ENCODE measurements at regions not wholly inside any gene's neighbourhood (a gene's known extent, or its start where the extent isn't known, plus 50 kb on each side); places are given as distances from the start of the nearest gene placed in this dataset.

GRCh38 chr9:118618849-118619248 lies 750.4 kb downstream of the BRINP1 start (continued):
- TF ChIP-seq, protein P1, sequence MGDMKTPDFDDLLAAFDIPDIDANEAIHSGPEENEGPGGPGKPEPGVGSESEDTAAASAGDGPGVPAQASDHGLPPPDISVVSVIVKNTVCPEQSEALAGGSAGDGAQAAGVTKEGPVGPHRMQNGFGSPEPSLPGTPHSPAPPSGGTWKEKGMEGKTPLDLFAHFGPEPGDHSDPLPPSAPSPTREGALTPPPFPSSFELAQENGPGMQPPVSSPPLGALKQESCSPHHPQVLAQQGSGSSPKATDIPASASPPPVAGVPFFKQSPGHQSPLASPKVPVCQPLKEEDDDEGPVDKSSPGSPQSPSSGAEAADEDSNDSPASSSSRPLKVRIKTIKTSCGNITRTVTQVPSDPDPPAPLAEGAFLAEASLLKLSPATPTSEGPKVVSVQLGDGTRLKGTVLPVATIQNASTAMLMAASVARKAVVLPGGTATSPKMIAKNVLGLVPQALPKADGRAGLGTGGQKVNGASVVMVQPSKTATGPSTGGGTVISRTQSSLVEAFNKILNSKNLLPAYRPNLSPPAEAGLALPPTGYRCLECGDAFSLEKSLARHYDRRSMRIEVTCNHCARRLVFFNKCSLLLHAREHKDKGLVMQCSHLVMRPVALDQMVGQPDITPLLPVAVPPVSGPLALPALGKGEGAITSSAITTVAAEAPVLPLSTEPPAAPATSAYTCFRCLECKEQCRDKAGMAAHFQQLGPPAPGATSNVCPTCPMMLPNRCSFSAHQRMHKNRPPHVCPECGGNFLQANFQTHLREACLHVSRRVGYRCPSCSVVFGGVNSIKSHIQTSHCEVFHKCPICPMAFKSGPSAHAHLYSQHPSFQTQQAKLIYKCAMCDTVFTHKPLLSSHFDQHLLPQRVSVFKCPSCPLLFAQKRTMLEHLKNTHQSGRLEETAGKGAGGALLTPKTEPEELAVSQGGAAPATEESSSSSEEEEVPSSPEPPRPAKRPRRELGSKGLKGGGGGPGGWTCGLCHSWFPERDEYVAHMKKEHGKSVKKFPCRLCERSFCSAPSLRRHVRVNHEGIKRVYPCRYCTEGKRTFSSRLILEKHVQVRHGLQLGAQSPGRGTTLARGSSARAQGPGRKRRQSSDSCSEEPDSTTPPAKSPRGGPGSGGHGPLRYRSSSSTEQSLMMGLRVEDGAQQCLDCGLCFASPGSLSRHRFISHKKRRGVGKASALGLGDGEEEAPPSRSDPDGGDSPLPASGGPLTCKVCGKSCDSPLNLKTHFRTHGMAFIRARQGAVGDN (IDR thresholded peaks at IDR 0.05): no peak

DNA sequence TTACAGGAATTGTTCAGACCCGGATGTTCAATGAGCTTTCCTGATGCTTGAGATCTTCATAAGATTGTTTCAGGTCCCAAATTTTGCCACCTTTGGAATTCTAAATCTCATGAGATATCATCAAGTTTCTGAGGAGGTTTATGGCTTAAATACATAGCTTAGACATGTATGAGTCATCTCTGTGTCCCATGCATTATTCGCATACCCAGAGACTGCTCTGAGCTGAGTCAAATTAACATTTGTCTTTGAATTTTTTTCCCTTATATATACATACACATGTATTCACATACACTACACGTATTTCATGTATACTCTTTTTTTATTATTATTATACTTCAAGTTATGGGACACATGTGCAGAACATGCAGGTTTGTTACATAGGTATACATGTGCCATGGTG lies 744.6 kb downstream of the BRINP1 start:
- Histone ChIP-seq H4K20me1 (ENCODE audit: control insufficient read depth, insufficient read depth) (no peaks in the 10 kb centered on the region), H3K4me1 (ENCODE audit: control insufficient read depth, insufficient read depth, low read length) (no peaks in the 10 kb centered on the region), H3K27ac (ENCODE audit: control insufficient read depth, insufficient read depth) (no peak overlapping the region), H3K4me3 (no peak overlapping the region), H2AFZ (ENCODE audit: control insufficient read depth, low read depth, low read length) (no peak overlapping the region), H3K9ac (ENCODE audit: control insufficient read depth, insufficient read depth, low read length) (no peak overlapping the region), H3K4me2 (ENCODE audit: control insufficient read depth, insufficient read depth) (no peak overlapping the region), H3K79me2 (ENCODE audit: control insufficient read depth, insufficient read depth, low read length) (no peaks in the 10 kb centered on the region), H3K36me3 (ENCODE audit: control insufficient read depth in 2 of 2, insufficient read depth in 2 of 2, low read length in 1 of 2) (no peaks in the 10 kb centered on the region), H3K9me3 (replicated peaks; ENCODE audit: control insufficient read depth, insufficient read depth, low read length) (no peaks in the 10 kb centered on the region), H3K27me3 (replicated peaks in 1 of 2; ENCODE audit: control insufficient read depth in 2 of 2, insufficient read depth in 2 of 2, low read length in 1 of 2) (no peaks in the 10 kb centered on the region)
- WGBS (ENCODE audit: insufficient coverage, insufficient replicate concordance, low lambda C conversion rate, missing lambda C conversion rate): 38% methylated on average over 3 of the region's 3 CpGs
- RAD21 ChIA-PET (ENCODE audit: unreplicated experiment): no interaction called here
- BruUV-seq (replicated peaks): no TSS peak
- CTCF ChIA-PET: no interaction called here
- SMC1A ChIA-PET (ENCODE audit: uncharacterized antibody, unreplicated experiment): no interaction called here
- ATAC-seq (no peak), FAIRE-seq (no peak), DNase-seq (ENCODE audit: low read depth, low spot score) (no peak)
- in situ Hi-C loops (cut with MboI): no loop called here
- POLR2A ChIA-PET: no interaction called here
- intact Hi-C loops (cut with micrococcal nuclease; ENCODE audit: unreplicated experiment): no loop called here
- TF ChIP-seq BRCA1 (IDR thresholded peaks at IDR 0.05; ENCODE audit: low read depth, low read length): no peak
- TF ChIP-seq NFYA (IDR thresholded peaks at IDR 0.05; ENCODE audit: borderline replicate concordance, low read depth, low read length): no peak
- no peak for TF ChIP-seq TCF12 (IDR thresholded peaks at IDR 0.05; ENCODE audit: low read depth, low read length)
- no peak for TF ChIP-seq NR2F1 (conservative IDR thresholded peaks at IDR 0.05)
- TF ChIP-seq, protein P2, sequence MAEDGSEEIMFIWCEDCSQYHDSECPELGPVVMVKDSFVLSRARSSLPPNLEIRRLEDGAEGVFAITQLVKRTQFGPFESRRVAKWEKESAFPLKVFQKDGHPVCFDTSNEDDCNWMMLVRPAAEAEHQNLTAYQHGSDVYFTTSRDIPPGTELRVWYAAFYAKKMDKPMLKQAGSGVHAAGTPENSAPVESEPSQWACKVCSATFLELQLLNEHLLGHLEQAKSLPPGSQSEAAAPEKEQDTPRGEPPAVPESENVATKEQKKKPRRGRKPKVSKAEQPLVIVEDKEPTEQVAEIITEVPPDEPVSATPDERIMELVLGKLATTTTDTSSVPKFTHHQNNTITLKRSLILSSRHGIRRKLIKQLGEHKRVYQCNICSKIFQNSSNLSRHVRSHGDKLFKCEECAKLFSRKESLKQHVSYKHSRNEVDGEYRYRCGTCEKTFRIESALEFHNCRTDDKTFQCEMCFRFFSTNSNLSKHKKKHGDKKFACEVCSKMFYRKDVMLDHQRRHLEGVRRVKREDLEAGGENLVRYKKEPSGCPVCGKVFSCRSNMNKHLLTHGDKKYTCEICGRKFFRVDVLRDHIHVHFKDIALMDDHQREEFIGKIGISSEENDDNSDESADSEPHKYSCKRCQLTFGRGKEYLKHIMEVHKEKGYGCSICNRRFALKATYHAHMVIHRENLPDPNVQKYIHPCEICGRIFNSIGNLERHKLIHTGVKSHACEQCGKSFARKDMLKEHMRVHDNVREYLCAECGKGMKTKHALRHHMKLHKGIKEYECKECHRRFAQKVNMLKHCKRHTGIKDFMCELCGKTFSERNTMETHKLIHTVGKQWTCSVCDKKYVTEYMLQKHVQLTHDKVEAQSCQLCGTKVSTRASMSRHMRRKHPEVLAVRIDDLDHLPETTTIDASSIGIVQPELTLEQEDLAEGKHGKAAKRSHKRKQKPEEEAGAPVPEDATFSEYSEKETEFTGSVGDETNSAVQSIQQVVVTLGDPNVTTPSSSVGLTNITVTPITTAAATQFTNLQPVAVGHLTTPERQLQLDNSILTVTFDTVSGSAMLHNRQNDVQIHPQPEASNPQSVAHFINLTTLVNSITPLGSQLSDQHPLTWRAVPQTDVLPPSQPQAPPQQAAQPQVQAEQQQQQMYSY (CRISPR knock-in tag; IDR thresholded peaks at IDR 0.05): no peak
- TF ChIP-seq ZSCAN29 (IDR thresholded peaks at IDR 0.05): no peak
- no peak for TF ChIP-seq SMAD5 (IDR thresholded peaks at IDR 0.05; ENCODE audit: low read depth)
- TF ChIP-seq IRF3 (IDR thresholded peaks at IDR 0.05): no peak
- no peak for TF ChIP-seq NR2C1 (IDR thresholded peaks at IDR 0.05)
- no peak for TF ChIP-seq STAT3 (IDR thresholded peaks at IDR 0.05; ENCODE audit: low read depth, low read length)
- no peak for TF ChIP-seq SUZ12 (IDR thresholded peaks at IDR 0.05; ENCODE audit: unreplicated experiment)
- TF ChIP-seq MYC (IDR thresholded peaks at IDR 0.05; ENCODE audit: insufficient read depth, insufficient read length, insufficient replicate concordance, low read length, severe bottlenecking): no peak
- no peak for TF ChIP-seq EED (IDR thresholded peaks at IDR 0.05; ENCODE audit: low read depth)
- no peak for TF ChIP-seq RAD21 (IDR thresholded peaks at IDR 0.05; ENCODE audit: insufficient read depth, low read depth, low read length)

All from GM12878 (cell line).